ENCODE measurements at regions not wholly inside any gene's neighbourhood (a gene's known extent, or its start where the extent isn't known, plus 50 kb on each side); places are given as distances from the start of the nearest gene placed in this dataset.

- Histone ChIP-seq H3K9ac (ENCODE audit: insufficient read depth, low read depth, low read length) (peak overlapping the region; percentile 96), H3K79me2 (ENCODE audit: insufficient read depth, low read length) (peaks cover 64% of the 10 kb centered on the region), H2AFZ (ENCODE audit: low read length) (no peak overlapping the region), H3K27ac (ENCODE audit: extremely low read length, insufficient read depth, low read length) (peak overlapping the region; percentile 95), H3K9me3 (ENCODE audit: low read length) (no peaks in the 10 kb centered on the region), H3K36me3 (replicated peaks in 1 of 2; ENCODE audit: control insufficient read depth in 1 of 2, insufficient read depth in 2 of 2, low read length in 2 of 2) (peaks cover 2 to 12% of the 10 kb centered on the region in 2 experiments; a peak in 4 of 5 replicates), H3K4me1 (ENCODE audit: insufficient read depth, low read length) (peaks cover 46% of the 10 kb centered on the region), H3K4me3 (replicated peaks in 1 of 3; ENCODE audit: insufficient read depth in 1 of 3, low read depth in 2 of 3, low read length in 3 of 3) (peak overlapping the region; percentile 61 to 91 (median 73)), H3K27me3 (ENCODE audit: control insufficient read depth in 1 of 2, insufficient read depth in 2 of 2, low read length in 2 of 2) (no peaks in the 10 kb centered on the region; a peak in 1 of 5 replicates), H4K20me1 (ENCODE audit: insufficient read depth, low read length) (peaks cover 19% of the 10 kb centered on the region), H3K4me2 (ENCODE audit: low read depth, low read length) (peak overlapping the region; percentile 99)
- in situ Hi-C loops (cut with HindIII; ENCODE audit: extremely low pct_ligation_motif_present, low pct_unique_long_range_greater_than_20kb) (loop anchor here (5.0 kb wide), 1 partner anchor 163 kb away; no protein-coding TSS in a partner anchor), intact Hi-C loops (cut with micrococcal nuclease; ENCODE audit: unreplicated experiment) (loop anchor here (1.0 to 5.0 kb wide), 2 partner anchors 20 to 163 kb away; no protein-coding TSS in a partner anchor)
- no TSS peak for BruUV-seq (replicated peaks)
- ChIA-PET POLR2A (interaction anchor here (0.6 to 6.4 kb wide), 28 partner anchors 9 to 513 kb away, joined by 3 to 129 read pairs (median 5); partner anchors contain the start of gene TNRC6C), CTCF (ENCODE audit: low intra/inter-chr PET ratio, low total read pairs) (interaction anchor here (1.3 kb wide), 1 partner anchor 20 kb away, joined by 4 read pairs; no protein-coding TSS in a partner anchor)
- 0% methylated on average over 17 of the region's 23 CpGs for WGBS (ENCODE audit: low lambda C conversion rate)
- ATAC-seq (peak; percentile 68), DNase-seq (ENCODE audit: low spot score) (peak; percentile 92), FAIRE-seq (peak; percentile 66)
- TF ChIP-seq ZNF503 (CRISPR knock-in tag; IDR thresholded peaks at IDR 0.05) (no peak), ZMAT3 (CRISPR knock-in tag; conservative IDR thresholded peaks at IDR 0.05) (peak; percentile 38; the same call in 1 of the 2 replicates), IKZF1 (IDR thresholded peaks at IDR 0.05) (no peak), ZSCAN29 (CRISPR knock-in tag; conservative IDR thresholded peaks at IDR 0.05) (peak; percentile 17; the same call in 1 of the 2 replicates), GATAD2A (CRISPR knock-in tag; IDR thresholded peaks at IDR 0.05) (peak; percentile 80), TARDBP (CRISPR knock-in tag; IDR thresholded peaks at IDR 0.05) (0 out of 2 replicates have a peak, but pooled peaks have one; percentile 31), SKIL (CRISPR knock-in tag; IDR thresholded peaks at IDR 0.05; ENCODE audit: borderline replicate concordance) (no peak; the same call in 1 of the 2 replicates), HNRNPLL (IDR thresholded peaks at IDR 0.05; ENCODE audit: low read depth, low read length, poor library complexity, severe bottlenecking) (peak; percentile 46), SIN3A (IDR thresholded peaks at IDR 0.05; ENCODE audit: borderline replicate concordance, low read depth, low read length) (peak; percentile 64; the same call in 1 of the 2 replicates), USF2 (IDR thresholded peaks at IDR 0.05; ENCODE audit: low read depth, low read length) (no peak), USF2 (CRISPR knock-in tag; IDR thresholded peaks at IDR 0.05; ENCODE audit: borderline replicate concordance) (no peak), ZNF556 (CRISPR knock-in tag; IDR thresholded peaks at IDR 0.05; ENCODE audit: borderline replicate concordance) (0 out of 2 replicates have a peak, but pooled peaks have one; percentile 20), ZNF460 (CRISPR knock-in tag; IDR thresholded peaks at IDR 0.05; ENCODE audit: borderline replicate concordance) (no peak), CENPX (CRISPR knock-in tag; IDR thresholded peaks at IDR 0.05) (no peak), SCMH1 (CRISPR knock-in tag; IDR thresholded peaks at IDR 0.05; ENCODE audit: borderline replicate concordance) (no peak)
- TF ChIP-seq, protein P1, sequence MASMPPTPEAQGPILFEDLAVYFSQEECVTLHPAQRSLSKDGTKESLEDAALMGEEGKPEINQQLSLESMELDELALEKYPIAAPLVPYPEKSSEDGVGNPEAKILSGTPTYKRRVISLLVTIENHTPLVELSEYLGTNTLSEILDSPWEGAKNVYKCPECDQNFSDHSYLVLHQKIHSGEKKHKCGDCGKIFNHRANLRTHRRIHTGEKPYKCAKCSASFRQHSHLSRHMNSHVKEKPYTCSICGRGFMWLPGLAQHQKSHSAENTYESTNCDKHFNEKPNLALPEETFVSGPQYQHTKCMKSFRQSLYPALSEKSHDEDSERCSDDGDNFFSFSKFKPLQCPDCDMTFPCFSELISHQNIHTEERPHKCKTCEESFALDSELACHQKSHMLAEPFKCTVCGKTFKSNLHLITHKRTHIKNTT (CRISPR knock-in tag; IDR thresholded peaks at IDR 0.05), result no peak
These were observed 309.4 kb downstream of the SEC14L1 start for GRCh38 chr17:77449908-77450741.

All from HepG2 (cell line).